ENCODE measurements at regions not wholly inside any gene's neighbourhood (a gene's known extent, or its start where the extent isn't known, plus 50 kb on each side); places are given as distances from the start of the nearest gene placed in this dataset.
A peak's percentile ranks its signal among the peaks of the same experiment; 100 is the strongest.
"Not testable (repeated sequence)": the region's sequence is repeated elsewhere in the genome, so short reads cannot be mapped to it uniquely, and the experiment has no call there.

GRCh38 chr9:117825609-117826347, 121.6 kb downstream of the TLR4 start:
- peaks cover 19 to 39% of the 10 kb centered on the region in 2 donors for H3K4me1 Mint-ChIP-seq
- H3K9me3 Mint-ChIP-seq = no peaks in the 10 kb centered on the region
- H3K27me3 Mint-ChIP-seq = peaks cover 16 to 27% of the 10 kb centered on the region in 2 donors
- H3K36me3 Mint-ChIP-seq = no peaks in the 10 kb centered on the region
- no peak overlapping the region for H3K27ac Mint-ChIP-seq
- ATAC-seq (replicated peaks) (peak; percentile 99 to 100), DNase-seq (peak; percentile 39)
- H3K4me3 Mint-ChIP-seq = peak overlapping the region in 1 of 2 donors; percentile 37

GRCh38 chr9:117826837-117827236, 122.6 kb downstream of the TLR4 start:
- no peak for DNase-seq
- no peak overlapping the region for H3K4me3 Mint-ChIP-seq
- H3K27ac Mint-ChIP-seq = no peak overlapping the region
- peaks cover 19 to 39% of the 10 kb centered on the region in 2 donors for H3K4me1 Mint-ChIP-seq
- H3K27me3 Mint-ChIP-seq = peaks cover 11 to 22% of the 10 kb centered on the region in 2 donors
- ATAC-seq (replicated peaks) = no peak
- no peaks in the 10 kb centered on the region for H3K36me3 Mint-ChIP-seq
- no peaks in the 10 kb centered on the region for H3K9me3 Mint-ChIP-seq

GRCh38 chr9:117827456-117827855, 123.3 kb downstream of the TLR4 start:
- ATAC-seq (replicated peaks) (no peak), DNase-seq (no peak)
- no peak overlapping the region for H3K27ac Mint-ChIP-seq
- H3K27me3 Mint-ChIP-seq = peaks cover 11 to 24% of the 10 kb centered on the region in 2 donors
- H3K36me3 Mint-ChIP-seq = no peaks in the 10 kb centered on the region
- no peak overlapping the region for H3K4me3 Mint-ChIP-seq
- no peaks in the 10 kb centered on the region for H3K9me3 Mint-ChIP-seq
- peaks cover 19 to 39% of the 10 kb centered on the region in 2 donors for H3K4me1 Mint-ChIP-seq

GRCh38 chr9:117828466-117828865, 124.3 kb downstream of the TLR4 start:
- DNase-seq = no peak
- H3K9me3 Mint-ChIP-seq = no peaks in the 10 kb centered on the region
- H3K4me3 Mint-ChIP-seq = no peak overlapping the region
- H3K4me1 Mint-ChIP-seq = peaks cover 19 to 39% of the 10 kb centered on the region in 2 donors
- H3K27ac Mint-ChIP-seq = no peak overlapping the region
- H3K27me3 Mint-ChIP-seq = peaks cover 4 to 27% of the 10 kb centered on the region in 2 donors
- no peaks in the 10 kb centered on the region for H3K36me3 Mint-ChIP-seq
- ATAC-seq (replicated peaks) = no peak

GRCh38 chr9:117835798-117836197, 131.6 kb downstream of the TLR4 start:
- DNase-seq (no peak), ATAC-seq (replicated peaks) (peak; percentile 67 to 78)
- peaks cover 5 to 37% of the 10 kb centered on the region in 2 donors for H3K27me3 Mint-ChIP-seq
- H3K36me3 Mint-ChIP-seq = peaks cover 0 to 4% of the 10 kb centered on the region in 2 donors
- H3K4me1 Mint-ChIP-seq = no peaks in the 10 kb centered on the region
- no peak overlapping the region for H3K4me3 Mint-ChIP-seq
- no peak overlapping the region for H3K27ac Mint-ChIP-seq
- H3K9me3 Mint-ChIP-seq = no peaks in the 10 kb centered on the region

- ATAC-seq (replicated peaks) (no peak), DNase-seq (no peak)
- H3K9me3 Mint-ChIP-seq = no peaks in the 10 kb centered on the region
- H3K4me3 Mint-ChIP-seq = no peak overlapping the region
- H3K27ac Mint-ChIP-seq = no peak overlapping the region
- peaks cover 19 to 35% of the 10 kb centered on the region in 2 donors for H3K27me3 Mint-ChIP-seq
- H3K4me1 Mint-ChIP-seq = no peaks in the 10 kb centered on the region
- H3K36me3 Mint-ChIP-seq = peaks cover 0 to 4% of the 10 kb centered on the region in 2 donors
Observed at GRCh38 chr9:117839862-117840261, 135.7 kb downstream of the TLR4 start.

GRCh38 chr9:117851836-117852461, 147.7 kb downstream of the TLR4 start:
- H3K36me3 Mint-ChIP-seq; ATAC-seq (replicated peaks); H3K4me1 Mint-ChIP-seq; DNase-seq; H3K4me3 Mint-ChIP-seq; H3K27ac Mint-ChIP-seq; H3K9me3 Mint-ChIP-seq; H3K27me3 Mint-ChIP-seq: not testable (repeated sequence)

GRCh38 chr9:117858561-117858960, 154.4 kb downstream of the TLR4 start:
- H3K27ac Mint-ChIP-seq = no peak overlapping the region
- no peaks in the 10 kb centered on the region for H3K9me3 Mint-ChIP-seq
- no peaks in the 10 kb centered on the region for H3K36me3 Mint-ChIP-seq
- H3K27me3 Mint-ChIP-seq = peaks cover 0 to 6% of the 10 kb centered on the region in 2 donors
- H3K4me3 Mint-ChIP-seq = no peak overlapping the region
- ATAC-seq (replicated peaks) (no peak), DNase-seq (no peak)
- H3K4me1 Mint-ChIP-seq = no peaks in the 10 kb centered on the region

GRCh38 chr9:117860849-117861248, 156.6 kb downstream of the TLR4 start:
- no peaks in the 10 kb centered on the region for H3K36me3 Mint-ChIP-seq
- no peaks in the 10 kb centered on the region for H3K9me3 Mint-ChIP-seq
- peaks cover 8 to 21% of the 10 kb centered on the region in 2 donors for H3K27me3 Mint-ChIP-seq
- H3K27ac Mint-ChIP-seq = no peak overlapping the region
- DNase-seq (no peak), ATAC-seq (replicated peaks) (no peak)
- H3K4me1 Mint-ChIP-seq = no peaks in the 10 kb centered on the region
- H3K4me3 Mint-ChIP-seq = no peak overlapping the region

GRCh38 chr9:117864385-117865057, 160.3 kb downstream of the TLR4 start:
- ATAC-seq (replicated peaks) (no peak), DNase-seq (no peak)
- Mint-ChIP-seq H3K9me3 (no peaks in the 10 kb centered on the region), H3K4me3 (no peak overlapping the region), H3K27ac (no peak overlapping the region), H3K4me1 (no peaks in the 10 kb centered on the region), H3K27me3 (peaks cover 10 to 16% of the 10 kb centered on the region in 2 donors), H3K36me3 (no peaks in the 10 kb centered on the region)

GRCh38 chr9:117868594-117868993, 164.4 kb downstream of the TLR4 start:
- no peaks in the 10 kb centered on the region for H3K9me3 Mint-ChIP-seq
- H3K36me3 Mint-ChIP-seq = no peaks in the 10 kb centered on the region
- no peak overlapping the region for H3K27ac Mint-ChIP-seq
- H3K4me3 Mint-ChIP-seq = no peak overlapping the region
- H3K27me3 Mint-ChIP-seq = peaks cover 11 to 18% of the 10 kb centered on the region in 2 donors
- no peak for DNase-seq
- no peaks in the 10 kb centered on the region for H3K4me1 Mint-ChIP-seq
- ATAC-seq (replicated peaks) = no peak

- Mint-ChIP-seq H3K4me3 (no peak overlapping the region), H3K4me1 (no peaks in the 10 kb centered on the region), H3K36me3 (no peaks in the 10 kb centered on the region), H3K27ac (no peak overlapping the region), H3K27me3 (peaks cover 16 to 23% of the 10 kb centered on the region in 2 donors), H3K9me3 (no peaks in the 10 kb centered on the region)
- ATAC-seq (replicated peaks) (no peak), DNase-seq (no peak)
Observed at GRCh38 chr9:117869287-117869686, 165.1 kb downstream of the TLR4 start.

- ATAC-seq (replicated peaks) (no peak), DNase-seq (no peak)
- Mint-ChIP-seq H3K4me1 (no peaks in the 10 kb centered on the region), H3K27ac (no peak overlapping the region), H3K9me3 (no peaks in the 10 kb centered on the region), H3K36me3 (no peaks in the 10 kb centered on the region), H3K27me3 (peaks cover 13 to 22% of the 10 kb centered on the region in 2 donors), H3K4me3 (no peak overlapping the region)
Observed at GRCh38 chr9:117869712-117870111, 165.5 kb downstream of the TLR4 start.

GRCh38 chr9:117873664-117874063, 169.5 kb downstream of the TLR4 start:
- no peaks in the 10 kb centered on the region for H3K4me1 Mint-ChIP-seq
- H3K36me3 Mint-ChIP-seq = no peaks in the 10 kb centered on the region
- DNase-seq (no peak), ATAC-seq (replicated peaks) (no peak)
- H3K4me3 Mint-ChIP-seq = no peak overlapping the region
- H3K9me3 Mint-ChIP-seq = peaks cover 0 to 3% of the 10 kb centered on the region in 2 donors
- H3K27me3 Mint-ChIP-seq = peaks cover 13 to 30% of the 10 kb centered on the region in 2 donors
- H3K27ac Mint-ChIP-seq = no peak overlapping the region
